A673 (cell line): ENCODE measurements at regions not wholly inside any gene's neighbourhood (a gene's known extent, or its start where the extent isn't known, plus 50 kb on each side); places are given as distances from the start of the nearest gene placed in this dataset.

Experiments
- BruUV-seq: library from RNA; stranded (reverse); fragments of 400-500 nt; replicated peaks from 2 replicates; lab custom pipeline; 2021; lab: Mats Ljungman, UMichigan
- CTCF ChIA-PET: fragments of 300-600 bp; sonication (Branson Sonifier 250); formaldehyde crosslinking; loops from one replicate; lab custom pipeline; 2022; ENCODE audit warnings: antibody characterized with exemption; lab: Charles Lee
- POLR2A ChIA-PET: fragments of 300-600 bp; sonication (Branson Sonifier 250); formaldehyde crosslinking; loops from one replicate; lab custom pipeline; 2022; ENCODE audit warnings: antibody characterized with exemption; ENCODE audit not compliant: low non-redundant PET; lab: Charles Lee
- DNase-seq: peaks from one replicate; pipeline ENCODE4 v3.0.0-alpha.2; 2015; ENCODE audit warnings: low spot score
- H3K27ac ChIP-seq: fragments of 200-600 bp; sonication (generic); 2 replicates; pipeline ENCODE4 v1.5.1; 2016; ENCODE audit warnings: mixed run types, low read depth, mild to moderate bottlenecking, mixed read lengths, antibody characterized with exemption, low read length; ENCODE audit not compliant: poor library complexity, severe bottlenecking
- H3K27me3 ChIP-seq: fragments of 200-600 bp; sonication (generic); replicated peaks from 2 replicates; pipeline ENCODE4 v1.6.1; 2017; ENCODE audit warnings: mixed run types, low read depth, mild to moderate bottlenecking, mixed read lengths, antibody characterized with exemption, low read length; ENCODE audit not compliant: insufficient read depth, poor library complexity
- H3K36me3 ChIP-seq: fragments of 200-600 bp; sonication (generic); 2 replicates; pipeline ENCODE4 v1.6.1; 2016; ENCODE audit warnings: mixed run types, mild to moderate bottlenecking, mixed read lengths, antibody characterized with exemption, low read length; ENCODE audit not compliant: insufficient read depth, poor library complexity, severe bottlenecking
- H3K4me1 ChIP-seq: fragments of 200-600 bp; sonication (generic); 2 replicates; pipeline ENCODE4 v1.6.1; 2017; ENCODE audit warnings: mixed run types, mild to moderate bottlenecking, mixed read lengths, antibody characterized with exemption, low read length; ENCODE audit not compliant: insufficient read depth, poor library complexity, severe bottlenecking
- H3K4me3 ChIP-seq: fragments of 200-600 bp; sonication (generic); 2 replicates; pipeline ENCODE4 v1.5.1; 2016; ENCODE audit warnings: low read depth, mixed run types, mild to moderate bottlenecking, mixed read lengths, low read length; ENCODE audit not compliant: poor library complexity, severe bottlenecking
- H3K9me3 ChIP-seq: fragments of 200-600 bp; sonication (generic); 2 replicates; pipeline ENCODE4 v1.6.1; 2016; ENCODE audit warnings: mixed run types, low read depth, mild to moderate bottlenecking, mixed read lengths, antibody characterized with exemption, low read length; ENCODE audit not compliant: poor library complexity, severe bottlenecking
- CTCF ChIP-seq: fragments of 300-800, 200-600 bp; sonication (generic); conservative IDR thresholded peaks from 2 replicates; pipeline ENCODE4 v1.5.1; 2017; ENCODE audit warnings: low read depth, mild to moderate bottlenecking, antibody characterized with exemption, low read length, moderate library complexity, mixed read lengths
- EZH2 ChIP-seq: fragments of 200-600 bp; sonication (generic); IDR thresholded peaks from 2 replicates; pipeline ENCODE4 v1.6.1; 2017; ENCODE audit warnings: borderline replicate concordance, low read depth, mild to moderate bottlenecking, mixed read lengths, antibody characterized with exemption, low read length; ENCODE audit not compliant: poor library complexity, severe bottlenecking
- intact Hi-C: fragments of 100-400 bp; cut with micrococcal nuclease; formaldehyde crosslinking; loops from one replicate; pipeline ENCODE4 v1.10.0; 2022; ENCODE audit not compliant: unreplicated experiment

- Histone ChIP-seq H3K27me3 (no peaks in the 10 kb centered on the region), H3K27ac (no peak overlapping the region), H3K36me3 (no peaks in the 10 kb centered on the region), H3K4me1 (no peaks in the 10 kb centered on the region), H3K9me3 (no peaks in the 10 kb centered on the region), H3K4me3 (no peak overlapping the region)
- no TSS peak for BruUV-seq
- POLR2A ChIA-PET = no interaction called here
- CTCF ChIA-PET = no interaction called here
- no peak for TF ChIP-seq CTCF
- TF ChIP-seq EZH2 = no peak
- no peak for DNase-seq
- intact Hi-C loops = no loop called here
Measured at GRCh38 chr16:52957199-52957598, 95.5 kb downstream of the CHD9NB start.

GRCh38 chr16:52956044-52956443 lies 96.7 kb downstream of the CHD9NB start:
- intact Hi-C loops = no loop called here
- H3K9me3 ChIP-seq = no peaks in the 10 kb centered on the region
- DNase-seq = no peak
- no peak overlapping the region for H3K4me3 ChIP-seq
- BruUV-seq = no TSS peak
- no peaks in the 10 kb centered on the region for H3K4me1 ChIP-seq
- ChIA-PET POLR2A (no interaction called here), CTCF (no interaction called here)
- H3K27ac ChIP-seq = no peak overlapping the region
- no peaks in the 10 kb centered on the region for H3K36me3 ChIP-seq
- H3K27me3 ChIP-seq = no peaks in the 10 kb centered on the region
- TF ChIP-seq CTCF (no peak), EZH2 (no peak)

GRCh38 chr16:52953215-52953614 lies 99.5 kb downstream of the CHD9NB start:
- no peak for DNase-seq
- ChIA-PET POLR2A (no interaction called here), CTCF (no interaction called here)
- H3K9me3 ChIP-seq = no peaks in the 10 kb centered on the region
- BruUV-seq = no TSS peak
- no peaks in the 10 kb centered on the region for H3K4me1 ChIP-seq
- H3K27me3 ChIP-seq = no peaks in the 10 kb centered on the region
- intact Hi-C loops = no loop called here
- H3K4me3 ChIP-seq = no peak overlapping the region
- no peaks in the 10 kb centered on the region for H3K36me3 ChIP-seq
- TF ChIP-seq CTCF (no peak), EZH2 (no peak)
- no peak overlapping the region for H3K27ac ChIP-seq
